ENCODE measurements at regions not wholly inside any gene's neighbourhood (a gene's known extent, or its start where the extent isn't known, plus 50 kb on each side); places are given as distances from the start of the nearest gene placed in this dataset.

GRCh38 chr20:60581606-60582115, 623.4 kb downstream of the CDH26 start:
- no peak for DNase-seq (ENCODE audit: low read depth)

- DNase-seq (ENCODE audit: low read depth), result no peak
Measured at GRCh38 chr20:60583741-60584140, 625.5 kb downstream of the CDH26 start.

- DNase-seq (ENCODE audit: low read depth), result no peak
Measured at GRCh38 chr20:60584221-60584620, 626.0 kb downstream of the CDH26 start.

GRCh38 chr20:60585651-60586050, 627.4 kb downstream of the CDH26 start:
- DNase-seq (ENCODE audit: low read depth), result no peak

- DNase-seq (ENCODE audit: low read depth), result no peak
Measured at GRCh38 chr20:60586269-60587050, 628.2 kb downstream of the CDH26 start.

DNA sequence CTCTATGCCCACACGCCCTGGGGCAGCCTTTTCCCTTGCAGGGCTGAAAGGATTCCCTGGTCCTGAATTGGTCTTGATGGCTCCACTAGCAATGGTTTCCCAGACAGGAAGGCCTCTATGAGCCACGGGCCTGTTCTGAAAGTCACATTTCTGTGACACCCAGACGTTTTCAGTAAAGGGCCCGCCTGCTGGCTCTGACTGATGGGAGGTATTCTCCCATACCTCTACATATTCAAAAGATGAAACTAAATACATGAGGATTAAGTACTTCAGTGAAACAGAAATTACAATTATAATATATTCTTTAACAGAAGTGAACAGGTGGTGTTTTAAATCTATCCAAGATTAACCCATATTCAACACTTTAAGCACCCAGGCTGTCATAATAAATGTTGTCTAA, 629.8 kb downstream of the CDH26 start:
- DNase-seq (ENCODE audit: low read depth), result no peak

DNA sequence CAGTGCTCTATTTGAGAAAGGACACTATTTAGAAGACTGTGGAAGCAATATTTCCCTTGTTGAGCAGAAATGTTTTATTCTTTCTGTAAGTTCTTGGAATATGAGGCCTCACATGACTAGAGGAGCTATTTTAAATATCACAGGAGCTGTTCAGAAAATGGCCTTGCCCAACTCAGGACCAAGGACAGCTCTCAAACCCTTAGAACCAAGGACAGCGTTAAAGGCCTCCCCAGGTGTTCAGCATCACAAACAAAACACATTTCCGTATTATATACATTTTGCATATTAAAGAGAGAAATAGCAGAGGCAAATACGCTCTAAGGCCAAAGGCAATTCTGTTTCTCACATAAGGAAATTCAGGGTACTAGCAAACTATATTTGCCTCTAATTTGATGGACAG, 631.4 kb downstream of the CDH26 start:
- DNase-seq (ENCODE audit: low read depth), result no peak

- no peak for DNase-seq (ENCODE audit: low read depth)
Measured at GRCh38 chr20:60591172-60591799, 633.1 kb downstream of the CDH26 start.

DNA sequence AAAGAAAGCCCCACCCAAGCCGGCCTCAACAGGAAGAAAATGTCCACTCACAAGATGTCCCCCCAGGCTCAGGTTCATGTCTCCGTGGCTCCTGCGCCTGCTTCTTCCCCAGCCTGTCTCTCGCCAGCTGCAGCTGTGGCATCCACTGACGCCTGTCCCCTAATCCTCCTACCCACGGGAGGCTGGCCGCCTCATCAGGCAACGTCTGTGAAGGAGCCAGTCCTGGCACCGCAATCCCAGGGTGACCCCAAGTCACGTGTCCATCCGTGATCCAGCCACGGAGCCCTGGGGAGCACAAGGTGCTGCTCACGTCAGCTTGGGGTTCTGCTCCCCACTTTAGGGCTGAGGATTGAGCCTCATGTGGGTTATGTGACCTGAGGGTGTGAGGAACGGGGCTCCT, 640.3 kb downstream of the CDH26 start:
- DNase-seq (ENCODE audit: low read depth), result no peak

GRCh38 chr20:60599381-60599780, 641.2 kb downstream of the CDH26 start:
- no peak for DNase-seq (ENCODE audit: low read depth)

DNA sequence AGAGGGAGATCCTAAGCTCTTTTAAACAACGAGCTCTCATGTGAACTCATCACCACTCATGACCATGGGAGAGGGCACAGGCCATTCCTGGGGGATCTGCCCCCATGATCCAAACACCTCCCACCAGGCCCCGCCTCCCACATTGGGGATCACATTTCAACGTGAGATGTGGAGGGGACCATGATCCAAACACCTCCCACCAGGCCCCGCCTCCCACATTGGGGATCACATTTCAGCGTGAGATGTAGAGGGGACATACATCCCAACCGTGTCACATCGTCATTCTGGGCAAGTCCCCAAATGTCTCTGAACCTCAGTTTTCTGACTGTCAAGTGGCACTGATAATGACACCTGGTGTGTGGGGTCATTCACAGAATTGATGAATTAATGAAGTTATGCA, 641.8 kb downstream of the CDH26 start:
- DNase-seq (ENCODE audit: low read depth), result no peak

DNA sequence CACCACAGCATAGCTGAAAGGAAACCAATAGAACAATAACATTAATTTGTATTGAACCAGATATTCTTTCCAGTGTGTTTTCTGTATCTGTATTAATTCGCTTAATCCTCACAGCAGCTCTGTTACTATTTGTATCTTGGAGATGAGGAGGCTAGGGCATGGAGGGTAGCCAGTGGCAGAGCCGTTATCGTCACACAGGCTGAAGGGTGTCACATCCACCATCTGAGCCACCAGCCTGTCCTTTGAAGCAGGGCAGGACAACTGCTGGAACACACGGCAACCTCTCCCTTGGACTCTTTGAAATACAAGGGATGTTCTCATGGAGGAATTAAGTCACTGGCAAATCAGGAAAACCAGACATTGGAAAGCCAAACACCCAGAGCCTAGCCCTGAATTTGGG, 628.0 kb upstream of the CDH4 start:
- DNase-seq (ENCODE audit: low read depth), result no peak

- no peak for DNase-seq (ENCODE audit: low read depth)
Measured at GRCh38 chr20:60627751-60628565, 624.1 kb upstream of the CDH4 start.

GRCh38 chr20:60628749-60629148, 623.3 kb upstream of the CDH4 start:
- DNase-seq (ENCODE audit: low read depth), result no peak

DNA sequence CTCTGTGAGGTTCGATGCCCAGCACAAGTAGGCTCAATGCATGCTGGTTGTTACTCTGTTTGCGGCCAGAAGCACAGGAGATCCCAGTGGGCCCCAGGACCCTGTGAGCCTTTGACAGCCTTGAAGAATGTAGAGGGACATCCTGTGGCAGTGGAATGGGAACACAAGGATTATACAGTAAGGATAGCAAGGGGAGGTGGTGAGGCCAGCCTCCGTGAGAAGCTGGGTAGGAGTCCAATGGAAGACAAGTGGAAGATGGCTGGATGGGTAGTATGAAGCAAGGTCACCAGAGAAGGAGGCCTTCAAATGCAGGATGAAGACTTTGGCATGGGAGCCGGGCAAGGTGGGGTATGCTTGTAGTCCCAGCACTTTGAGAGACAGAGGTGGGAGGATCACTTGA, 622.9 kb upstream of the CDH4 start:
- no peak for DNase-seq (ENCODE audit: low read depth)

- no peak for DNase-seq (ENCODE audit: low read depth)
Measured at GRCh38 chr20:60630609-60631008, 621.5 kb upstream of the CDH4 start.

- DNase-seq (ENCODE audit: low read depth), result no peak
Measured at GRCh38 chr20:60631585-60632287, 620.3 kb upstream of the CDH4 start.

DNA sequence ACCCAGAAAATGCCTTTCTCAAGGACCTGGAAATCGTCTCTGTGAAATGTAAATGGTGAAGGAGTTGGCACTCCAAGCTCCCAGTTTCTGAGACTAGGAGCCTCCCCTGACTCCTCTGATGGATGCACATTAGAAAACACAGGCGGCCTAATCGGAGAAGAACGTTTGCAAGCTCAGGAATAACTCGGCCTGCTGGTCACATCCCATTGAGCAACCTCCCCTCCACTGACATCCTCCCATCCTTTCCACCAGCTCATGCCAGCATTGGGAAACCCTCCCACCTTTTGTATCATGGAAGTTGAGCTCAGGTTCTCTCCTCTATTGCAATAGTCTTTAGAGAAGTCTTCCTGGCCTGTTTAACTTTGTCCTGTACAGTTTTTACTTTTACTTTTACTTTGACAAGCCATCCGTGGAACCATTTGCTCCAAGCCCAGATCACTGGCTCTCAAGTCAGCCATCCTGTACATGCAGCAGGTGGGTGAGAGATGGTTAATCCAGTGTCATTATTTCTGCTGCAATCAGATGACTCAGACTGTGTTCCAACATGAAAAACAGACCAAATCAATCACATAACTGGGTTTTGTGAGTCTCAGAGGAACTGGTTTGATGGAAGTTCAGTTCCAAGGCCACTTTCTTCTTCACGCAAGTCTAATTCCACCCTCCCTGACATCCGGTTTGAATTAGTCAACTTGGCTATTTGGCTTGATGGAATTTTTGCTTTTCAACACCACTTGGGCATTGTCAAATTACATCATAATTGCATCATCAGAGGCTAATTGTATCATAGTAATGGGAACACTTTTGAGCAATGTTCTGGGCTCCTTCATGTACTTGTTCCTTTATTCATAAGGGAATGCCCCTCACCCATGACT, 619.4 kb upstream of the CDH4 start:
- no peak for DNase-seq (ENCODE audit: low read depth)

DNA sequence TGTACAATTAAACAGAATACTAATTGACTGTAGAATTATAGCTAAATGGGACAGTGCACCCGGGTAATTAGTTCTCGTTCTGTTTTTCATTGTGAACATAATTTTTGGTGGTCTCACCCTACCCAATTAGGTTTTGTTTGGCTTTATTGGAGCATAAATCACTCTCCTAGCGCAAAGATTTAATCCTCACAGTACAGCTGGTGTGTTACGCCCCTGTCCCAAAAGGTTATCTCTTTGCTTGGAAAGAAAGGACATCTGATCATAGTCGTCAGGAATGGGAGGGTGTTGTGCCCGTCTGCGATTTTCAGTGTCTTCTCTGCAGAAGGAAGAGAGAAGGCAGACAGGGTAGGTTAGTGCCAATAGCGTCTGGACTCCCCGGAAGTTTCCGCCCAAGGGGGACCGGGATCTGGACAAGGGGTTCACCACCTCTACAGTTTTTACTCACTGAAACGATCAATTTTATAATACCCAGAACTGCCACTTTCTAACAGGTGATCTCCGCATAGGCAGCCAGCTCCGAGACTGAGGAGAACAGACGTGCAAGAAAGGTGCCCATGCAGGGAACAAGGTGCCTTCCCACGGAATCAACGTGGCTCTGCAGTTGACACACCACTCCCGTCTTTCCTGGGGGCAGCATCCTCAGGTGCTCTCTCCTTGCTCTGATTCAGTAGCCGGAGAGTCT, 617.4 kb upstream of the CDH4 start:
- DNase-seq (ENCODE audit: low read depth), result no peak

DNA sequence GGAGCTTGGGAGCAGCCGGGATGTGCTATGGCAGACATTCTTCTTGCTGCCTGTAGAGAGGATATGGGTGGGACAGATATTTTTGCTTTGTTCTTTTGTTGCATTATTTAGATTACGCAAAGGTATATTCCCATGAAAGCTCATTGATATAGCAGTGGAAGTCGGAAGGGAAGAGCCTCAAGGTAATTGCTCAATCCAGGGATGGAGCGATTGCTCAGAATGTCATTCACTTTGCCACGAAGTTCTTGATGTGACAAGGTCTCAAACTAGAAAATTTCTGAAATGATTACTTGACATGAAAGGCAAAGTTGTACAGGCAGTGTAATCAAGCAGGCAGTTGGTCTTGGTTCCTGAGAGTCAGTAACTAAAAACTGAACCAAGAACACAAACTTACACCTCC, 615.6 kb upstream of the CDH4 start:
- no peak for DNase-seq (ENCODE audit: low read depth)

GRCh38 chr20:60637801-60638200, 614.3 kb upstream of the CDH4 start:
- DNase-seq (ENCODE audit: low read depth), result no peak

Measured in CMK (cell line).